ENCODE measurements at regions not wholly inside any gene's neighbourhood (a gene's known extent, or its start where the extent isn't known, plus 50 kb on each side); places are given as distances from the start of the nearest gene placed in this dataset.

DNA sequence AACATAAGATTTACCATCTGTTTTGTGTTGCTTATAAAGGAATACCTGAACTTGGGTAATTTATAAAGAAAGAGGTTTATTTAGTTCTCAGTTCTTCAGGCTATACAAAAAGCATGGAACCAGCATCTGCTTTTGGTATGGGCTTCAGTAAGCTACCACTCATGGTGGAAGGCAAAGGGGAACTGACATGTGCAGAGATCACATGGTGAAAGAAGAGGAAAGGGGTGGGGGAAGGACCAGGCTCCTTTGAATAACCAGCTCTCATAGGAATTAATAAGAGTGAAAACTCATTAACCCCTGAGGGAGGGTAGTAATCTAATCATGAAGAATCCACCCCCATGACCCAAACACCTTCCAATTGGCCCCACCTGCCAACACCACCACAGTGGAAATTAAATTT lies 89.5 kb upstream of the TMEM170B start:
- TF ChIP-seq, protein P1, sequence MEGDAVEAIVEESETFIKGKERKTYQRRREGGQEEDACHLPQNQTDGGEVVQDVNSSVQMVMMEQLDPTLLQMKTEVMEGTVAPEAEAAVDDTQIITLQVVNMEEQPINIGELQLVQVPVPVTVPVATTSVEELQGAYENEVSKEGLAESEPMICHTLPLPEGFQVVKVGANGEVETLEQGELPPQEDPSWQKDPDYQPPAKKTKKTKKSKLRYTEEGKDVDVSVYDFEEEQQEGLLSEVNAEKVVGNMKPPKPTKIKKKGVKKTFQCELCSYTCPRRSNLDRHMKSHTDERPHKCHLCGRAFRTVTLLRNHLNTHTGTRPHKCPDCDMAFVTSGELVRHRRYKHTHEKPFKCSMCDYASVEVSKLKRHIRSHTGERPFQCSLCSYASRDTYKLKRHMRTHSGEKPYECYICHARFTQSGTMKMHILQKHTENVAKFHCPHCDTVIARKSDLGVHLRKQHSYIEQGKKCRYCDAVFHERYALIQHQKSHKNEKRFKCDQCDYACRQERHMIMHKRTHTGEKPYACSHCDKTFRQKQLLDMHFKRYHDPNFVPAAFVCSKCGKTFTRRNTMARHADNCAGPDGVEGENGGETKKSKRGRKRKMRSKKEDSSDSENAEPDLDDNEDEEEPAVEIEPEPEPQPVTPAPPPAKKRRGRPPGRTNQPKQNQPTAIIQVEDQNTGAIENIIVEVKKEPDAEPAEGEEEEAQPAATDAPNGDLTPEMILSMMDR (IDR thresholded peaks at IDR 0.05) = no peak
- no peak for TF ChIP-seq ZFX (IDR thresholded peaks at IDR 0.05; ENCODE audit: borderline replicate concordance)
